Adipocyte (in vitro differentiated cells): ENCODE measurements at regions not wholly inside any gene's neighbourhood (a gene's known extent, or its start where the extent isn't known, plus 50 kb on each side); places are given as distances from the start of the nearest gene placed in this dataset.
A peak's percentile ranks its signal among the peaks of the same experiment; 100 is the strongest.

Experiments used
- DNase-seq: peaks from one replicate; pipeline ENCODE4 v3.0.0-alpha.2; 2015; ENCODE audit warnings: low read depth
- H3K27me3 ChIP-seq: replicated peaks from 2 replicates; pipeline ENCODE4 v1.7.0; 2013; ENCODE audit warnings: mild to moderate bottlenecking, low read length, moderate library complexity; ENCODE audit not compliant: control insufficient read depth, insufficient read depth
- H3K36me3 ChIP-seq: 2 replicates; pipeline ENCODE4 v1.7.0; 2013; ENCODE audit warnings: low read length, mild to moderate bottlenecking, moderate library complexity; ENCODE audit not compliant: control insufficient read depth, insufficient read depth, severe bottlenecking
- H3K4me1 ChIP-seq: 2 replicates; pipeline ENCODE4 v1.7.0; 2013; ENCODE audit warnings: mild to moderate bottlenecking, low read length, moderate library complexity; ENCODE audit not compliant: control insufficient read depth, insufficient read depth
- H3K4me3 ChIP-seq: 2 replicates; pipeline ENCODE4 v1.7.0; 2013; ENCODE audit warnings: mild to moderate bottlenecking, low read length, moderate library complexity
- H3K9ac ChIP-seq: 2 replicates; pipeline ENCODE4 v1.7.0; 2013; ENCODE audit warnings: mild to moderate bottlenecking, low read length, moderate library complexity
- H3K9me3 ChIP-seq: 2 replicates; pipeline ENCODE4 v1.7.0; 2013; ENCODE audit warnings: mild to moderate bottlenecking, low read length, moderate library complexity; ENCODE audit not compliant: control insufficient read depth

GRCh38 chr13:97582170-97582569 is 148.2 kb downstream of the RAP2A start:
- no peak for DNase-seq
- H3K4me3 ChIP-seq = no peak overlapping the region
- no peak overlapping the region for H3K9ac ChIP-seq
- no peaks in the 10 kb centered on the region for H3K9me3 ChIP-seq
- H3K4me1 ChIP-seq = no peaks in the 10 kb centered on the region
- H3K27me3 ChIP-seq = peaks cover 3% of the 10 kb centered on the region
- no peaks in the 10 kb centered on the region for H3K36me3 ChIP-seq

GRCh38 chr13:97583907-97584497 is 150.0 kb downstream of the RAP2A start:
- Histone ChIP-seq H3K9ac (no peak overlapping the region), H3K9me3 (no peaks in the 10 kb centered on the region), H3K27me3 (peaks cover 3% of the 10 kb centered on the region), H3K4me1 (no peaks in the 10 kb centered on the region), H3K36me3 (no peaks in the 10 kb centered on the region), H3K4me3 (no peak overlapping the region)
- DNase-seq = no peak

DNA sequence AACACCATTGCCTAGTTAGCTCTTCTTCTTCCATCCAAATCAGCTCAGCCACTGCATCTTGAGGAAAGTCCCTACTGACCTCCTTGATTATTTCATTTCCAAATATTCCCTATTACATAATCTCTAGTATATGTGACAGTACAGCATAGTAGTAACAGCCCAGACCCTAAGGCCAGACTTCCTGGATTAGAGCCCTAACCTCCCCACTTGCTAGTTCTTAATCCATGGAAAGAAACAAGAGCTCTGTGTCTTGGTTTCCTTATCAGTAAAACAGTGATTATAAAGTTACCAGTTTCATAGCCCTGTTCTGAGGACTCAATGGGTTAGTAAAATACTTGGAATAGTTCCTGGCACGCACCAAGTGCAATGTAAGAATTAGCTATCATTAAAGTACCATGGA is 153.0 kb downstream of the RAP2A start:
- Histone ChIP-seq H3K27me3 (peaks cover 3% of the 10 kb centered on the region), H3K4me3 (no peak overlapping the region), H3K9ac (no peak overlapping the region), H3K36me3 (no peaks in the 10 kb centered on the region), H3K9me3 (no peaks in the 10 kb centered on the region), H3K4me1 (no peaks in the 10 kb centered on the region)
- no peak for DNase-seq

DNA sequence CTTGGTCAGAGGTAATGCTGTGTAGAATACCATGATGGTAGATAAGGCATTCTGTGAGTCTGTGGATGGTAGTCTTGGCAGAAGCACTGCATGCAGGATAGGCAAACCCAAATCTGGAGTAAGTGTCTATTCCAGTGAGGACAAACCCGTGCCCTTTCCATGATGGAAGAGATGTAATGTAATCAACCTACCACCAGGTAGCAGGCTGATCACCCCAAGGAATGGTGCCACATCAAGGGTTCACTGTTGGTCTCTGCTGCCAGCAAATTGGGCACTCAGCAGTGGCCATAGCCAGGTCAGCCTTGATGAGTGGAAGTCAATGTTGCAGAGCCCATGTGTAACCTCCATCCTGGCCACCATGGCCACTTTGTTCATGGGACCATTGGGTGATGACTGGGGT is 155.0 kb downstream of the RAP2A start:
- no peak overlapping the region for H3K9ac ChIP-seq
- peaks cover 3% of the 10 kb centered on the region for H3K27me3 ChIP-seq
- no peaks in the 10 kb centered on the region for H3K36me3 ChIP-seq
- H3K9me3 ChIP-seq = no peaks in the 10 kb centered on the region
- H3K4me1 ChIP-seq = no peaks in the 10 kb centered on the region
- H3K4me3 ChIP-seq = no peak overlapping the region
- no peak for DNase-seq

DNA sequence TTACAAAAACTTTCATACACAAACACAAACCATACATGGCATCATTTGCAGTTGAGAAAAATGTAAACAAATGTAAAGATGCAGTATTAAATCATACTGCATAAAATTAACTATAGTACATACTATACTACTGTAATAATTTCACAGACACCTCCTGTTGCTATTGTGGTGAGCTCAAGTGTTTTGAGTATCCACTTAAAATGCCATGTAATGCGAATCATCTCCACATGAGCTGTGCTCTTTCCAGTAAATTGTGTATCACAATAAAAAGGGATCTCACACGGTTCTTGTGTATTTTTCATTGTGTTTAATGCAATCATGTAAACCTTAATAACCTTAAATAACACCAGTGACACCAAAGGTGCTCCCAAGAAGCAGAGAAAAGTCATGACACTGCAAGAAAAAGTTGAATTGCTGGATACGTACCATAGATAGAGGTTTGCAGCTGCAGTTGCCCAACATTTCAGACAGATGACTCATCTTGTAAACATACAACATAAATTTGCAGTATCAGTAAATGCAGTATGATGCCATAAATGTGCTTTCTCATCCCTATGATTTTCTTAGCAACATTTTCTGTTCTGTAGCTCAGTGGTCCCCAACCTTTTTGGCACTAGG is 166.6 kb downstream of the RAP2A start:
- Histone ChIP-seq H3K4me1 (peaks cover 2% of the 10 kb centered on the region), H3K36me3 (no peaks in the 10 kb centered on the region), H3K9me3 (peaks cover 7% of the 10 kb centered on the region), H3K4me3 (peak overlapping the region; percentile 15), H3K9ac (no peak overlapping the region), H3K27me3 (no peaks in the 10 kb centered on the region)
- peak; percentile 67 for DNase-seq

DNA sequence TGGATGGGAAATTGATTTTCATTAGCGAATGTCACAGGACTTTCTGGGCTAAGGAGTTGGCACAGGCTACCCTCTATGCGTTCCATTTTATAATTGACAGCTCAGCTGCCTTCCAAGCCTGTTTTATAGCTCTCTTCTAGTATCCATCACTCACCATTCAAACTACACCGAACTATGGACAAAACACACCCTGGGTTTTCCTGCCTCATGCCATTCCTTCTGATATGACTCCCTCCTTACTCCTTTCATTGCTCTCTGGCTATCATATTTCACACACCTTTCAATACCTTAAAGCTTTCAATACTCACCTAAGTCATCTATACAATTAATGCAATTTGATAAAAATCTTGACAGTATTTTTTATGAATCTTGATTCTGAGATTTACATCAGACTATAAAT is 181.3 kb downstream of the RAP2A start:
- H3K9ac ChIP-seq = no peak overlapping the region
- H3K4me1 ChIP-seq = no peaks in the 10 kb centered on the region

GRCh38 chr13:97616385-97616784 is 182.4 kb downstream of the RAP2A start:
- H3K4me1 ChIP-seq = no peaks in the 10 kb centered on the region
- no peaks in the 10 kb centered on the region for H3K36me3 ChIP-seq

More for the DNA sequence above, 181.3 kb downstream of the RAP2A start:
- H3K4me3 ChIP-seq = no peak overlapping the region
- DNase-seq = no peak
- no peaks in the 10 kb centered on the region for H3K36me3 ChIP-seq
- no peaks in the 10 kb centered on the region for H3K9me3 ChIP-seq
- no peaks in the 10 kb centered on the region for H3K27me3 ChIP-seq

GRCh38 chr13:97621025-97621424 is 187.1 kb downstream of the RAP2A start:
- Histone ChIP-seq H3K27me3 (no peaks in the 10 kb centered on the region), H3K4me1 (no peaks in the 10 kb centered on the region), H3K4me3 (no peak overlapping the region), H3K9ac (no peak overlapping the region), H3K9me3 (no peaks in the 10 kb centered on the region), H3K36me3 (no peaks in the 10 kb centered on the region)
- no peak for DNase-seq

More at GRCh38 chr13:97616385-97616784, 182.4 kb downstream of the RAP2A start:
- Histone ChIP-seq H3K4me3 (no peak overlapping the region), H3K9ac (no peak overlapping the region), H3K27me3 (no peaks in the 10 kb centered on the region), H3K9me3 (no peaks in the 10 kb centered on the region)
- no peak for DNase-seq

DNA sequence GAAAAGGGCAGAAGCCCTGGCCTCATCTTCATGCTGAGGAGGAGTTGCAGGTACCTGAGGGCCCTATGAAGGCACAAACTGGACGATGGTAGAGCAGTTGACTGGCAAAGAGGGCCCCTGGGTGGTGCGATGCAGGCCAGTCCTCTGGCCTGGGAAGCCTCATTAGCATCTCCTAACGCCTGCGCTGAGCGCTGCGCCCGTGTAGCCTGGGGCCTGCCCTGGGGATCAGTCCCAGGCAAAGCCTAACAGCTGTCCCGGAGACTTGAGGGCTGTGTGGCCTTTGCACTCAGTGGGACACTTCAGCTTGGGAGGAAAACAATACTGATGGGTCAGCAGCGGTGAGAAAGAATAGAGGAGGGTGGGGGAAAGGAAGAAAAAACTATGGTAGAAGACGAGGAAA is 187.7 kb downstream of the RAP2A start:
- Histone ChIP-seq H3K36me3 (no peaks in the 10 kb centered on the region), H3K4me3 (no peak overlapping the region), H3K4me1 (no peaks in the 10 kb centered on the region), H3K9me3 (no peaks in the 10 kb centered on the region), H3K9ac (no peak overlapping the region), H3K27me3 (no peaks in the 10 kb centered on the region)
- DNase-seq = no peak

DNA sequence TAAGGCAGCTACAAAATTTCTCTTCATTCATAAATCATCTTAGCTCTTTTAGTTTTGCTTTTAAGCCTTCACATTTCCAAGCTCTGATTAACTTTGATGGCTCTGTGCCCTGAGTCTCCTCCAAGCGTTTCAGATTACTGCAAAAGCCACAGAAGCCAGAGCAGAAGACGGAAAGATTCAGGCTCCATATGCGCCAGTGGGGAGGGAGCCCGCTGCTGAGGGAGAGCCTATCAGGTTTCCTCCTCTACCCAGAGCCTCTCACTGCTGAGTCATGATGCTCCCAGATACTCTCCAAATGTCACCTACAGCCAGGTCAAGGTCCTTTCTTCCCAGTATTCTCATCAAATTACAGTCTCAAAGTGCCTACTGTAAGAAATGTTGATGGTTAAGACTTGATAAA is 193.6 kb downstream of the RAP2A start:
- H3K27me3 ChIP-seq = no peaks in the 10 kb centered on the region
- peak overlapping the region; percentile 7 for H3K4me3 ChIP-seq
- peaks cover 7% of the 10 kb centered on the region for H3K4me1 ChIP-seq
- no peak overlapping the region for H3K9ac ChIP-seq
- no peaks in the 10 kb centered on the region for H3K36me3 ChIP-seq
- peaks cover 9% of the 10 kb centered on the region for H3K9me3 ChIP-seq
- DNase-seq = peak; percentile 91

- no peak overlapping the region for H3K4me3 ChIP-seq
- peaks cover 7% of the 10 kb centered on the region for H3K4me1 ChIP-seq
- peaks cover 14% of the 10 kb centered on the region for H3K9me3 ChIP-seq
- DNase-seq = no peak
- no peak overlapping the region for H3K9ac ChIP-seq
- H3K36me3 ChIP-seq = no peaks in the 10 kb centered on the region
- H3K27me3 ChIP-seq = no peaks in the 10 kb centered on the region
Measured at GRCh38 chr13:97629601-97630272, 195.8 kb downstream of the RAP2A start.
